ENCODE measurements at regions not wholly inside any gene's neighbourhood (a gene's known extent, or its start where the extent isn't known, plus 50 kb on each side); places are given as distances from the start of the nearest gene placed in this dataset.

GRCh38 chr6:164692772-164693510, 616.5 kb downstream of the C6orf118 start:
- no peak overlapping the region for H3K27ac ChIP-seq

DNA sequence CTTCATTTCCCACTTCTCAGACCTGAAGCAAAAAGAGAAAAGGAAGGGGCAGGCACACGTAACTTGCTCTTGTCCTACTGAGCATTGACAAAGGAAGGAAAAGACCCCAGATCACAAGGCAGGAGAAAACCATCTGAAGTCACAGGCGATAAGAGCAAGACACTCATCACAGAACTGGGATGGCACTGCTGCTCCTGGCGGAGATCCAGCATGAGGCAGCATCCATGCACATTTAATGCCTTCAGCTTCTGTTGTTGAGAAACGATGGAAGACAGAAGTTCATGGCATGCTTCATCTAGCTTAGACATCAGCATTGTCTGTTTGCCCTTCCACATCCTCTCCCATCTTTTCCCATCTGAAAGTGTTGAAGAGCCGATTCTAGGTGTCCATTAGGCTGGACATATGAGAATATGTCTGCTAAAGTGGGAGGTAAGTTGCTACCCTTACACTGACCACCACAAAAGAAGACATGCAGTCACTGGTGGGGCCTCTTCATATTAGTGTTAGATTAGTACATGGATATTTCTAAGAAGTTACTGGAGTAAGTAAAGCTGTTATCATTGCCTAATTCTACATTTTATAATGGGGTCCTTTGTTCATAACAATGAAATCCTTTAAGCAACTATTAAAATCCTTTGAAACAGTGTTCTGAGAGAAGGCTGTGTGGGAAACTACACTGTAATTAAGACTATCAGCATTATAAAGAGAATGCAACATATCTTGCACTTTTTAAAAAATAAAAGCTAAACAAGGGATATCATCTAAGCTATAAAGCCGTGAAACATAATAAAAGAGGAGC, 618.5 kb downstream of the C6orf118 start:
- no peak overlapping the region for H3K27ac ChIP-seq
- TF ChIP-seq, protein P1, sequence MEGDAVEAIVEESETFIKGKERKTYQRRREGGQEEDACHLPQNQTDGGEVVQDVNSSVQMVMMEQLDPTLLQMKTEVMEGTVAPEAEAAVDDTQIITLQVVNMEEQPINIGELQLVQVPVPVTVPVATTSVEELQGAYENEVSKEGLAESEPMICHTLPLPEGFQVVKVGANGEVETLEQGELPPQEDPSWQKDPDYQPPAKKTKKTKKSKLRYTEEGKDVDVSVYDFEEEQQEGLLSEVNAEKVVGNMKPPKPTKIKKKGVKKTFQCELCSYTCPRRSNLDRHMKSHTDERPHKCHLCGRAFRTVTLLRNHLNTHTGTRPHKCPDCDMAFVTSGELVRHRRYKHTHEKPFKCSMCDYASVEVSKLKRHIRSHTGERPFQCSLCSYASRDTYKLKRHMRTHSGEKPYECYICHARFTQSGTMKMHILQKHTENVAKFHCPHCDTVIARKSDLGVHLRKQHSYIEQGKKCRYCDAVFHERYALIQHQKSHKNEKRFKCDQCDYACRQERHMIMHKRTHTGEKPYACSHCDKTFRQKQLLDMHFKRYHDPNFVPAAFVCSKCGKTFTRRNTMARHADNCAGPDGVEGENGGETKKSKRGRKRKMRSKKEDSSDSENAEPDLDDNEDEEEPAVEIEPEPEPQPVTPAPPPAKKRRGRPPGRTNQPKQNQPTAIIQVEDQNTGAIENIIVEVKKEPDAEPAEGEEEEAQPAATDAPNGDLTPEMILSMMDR (conservative IDR thresholded peaks at IDR 0.05): no peak

More at GRCh38 chr6:164692772-164693510, 616.5 kb downstream of the C6orf118 start:
- TF ChIP-seq, protein P1 (conservative IDR thresholded peaks at IDR 0.05): no peak

DNA sequence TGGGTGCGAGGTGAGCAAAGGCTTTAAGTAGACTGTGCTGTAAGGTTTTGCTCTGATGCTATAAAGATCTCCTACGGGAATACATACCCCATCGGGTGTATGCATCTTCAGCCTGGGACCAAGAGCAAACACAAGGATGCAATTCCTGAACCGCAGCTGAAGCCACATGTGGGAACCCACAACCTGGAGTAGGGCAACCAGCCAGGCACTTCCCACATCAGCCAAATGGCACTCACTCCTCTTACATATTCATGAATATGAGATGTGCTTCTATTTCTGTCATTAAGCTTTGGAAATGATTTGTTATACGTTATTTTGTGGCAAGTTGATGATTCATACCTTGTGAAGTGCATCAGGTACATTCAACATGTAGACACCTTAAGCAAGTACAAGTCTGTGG, 619.2 kb downstream of the C6orf118 start:
- no peak overlapping the region for H3K27ac ChIP-seq
- TF ChIP-seq, protein P1 (conservative IDR thresholded peaks at IDR 0.05): no peak

DNA sequence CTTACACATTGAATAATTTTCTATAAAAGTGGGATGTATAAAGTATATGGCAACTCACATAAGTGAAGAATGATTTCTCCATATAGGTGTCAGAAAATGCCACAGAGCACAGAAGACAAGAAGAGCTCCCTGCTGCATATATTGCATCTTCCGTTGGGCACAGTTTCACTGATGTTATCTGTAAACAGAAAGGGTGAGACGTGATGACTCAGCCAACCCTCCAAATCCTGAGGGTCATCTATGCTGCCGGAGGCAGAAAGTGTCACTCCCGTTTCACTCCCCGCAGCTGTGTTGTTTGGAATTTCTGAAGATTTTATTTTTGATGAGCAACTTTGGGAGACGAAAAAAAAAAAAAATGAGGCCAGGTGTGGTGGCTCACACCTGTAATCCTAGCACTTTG, 644.1 kb downstream of the C6orf118 start:
- no peak overlapping the region for H3K27ac ChIP-seq
- TF ChIP-seq, protein P1 (conservative IDR thresholded peaks at IDR 0.05): no peak

- no peak overlapping the region for H3K27ac ChIP-seq
- TF ChIP-seq, protein P1 (conservative IDR thresholded peaks at IDR 0.05): no peak
These were observed 645.8 kb downstream of the C6orf118 start for GRCh38 chr6:164663634-164664033.

DNA sequence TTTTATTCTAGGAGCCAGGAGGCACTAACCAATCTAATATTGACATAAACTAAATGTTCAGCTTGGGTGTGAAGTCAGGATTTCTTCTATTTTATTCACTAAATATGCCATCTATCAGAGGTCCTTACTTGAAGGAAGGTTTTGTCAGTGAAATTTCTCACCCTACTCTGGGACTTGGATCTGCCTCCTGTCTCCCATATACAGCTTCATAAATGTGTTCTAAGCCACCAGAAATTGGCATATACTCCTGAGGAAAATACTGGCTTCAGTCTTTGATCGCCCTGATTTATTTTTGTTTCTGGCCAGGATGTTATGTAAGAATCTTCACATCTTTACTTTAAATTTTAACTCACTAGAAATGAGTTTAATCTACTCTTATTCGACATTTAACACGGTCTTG, 647.7 kb downstream of the C6orf118 start:
- H3K27ac ChIP-seq: no peak overlapping the region
- TF ChIP-seq, protein P1 (conservative IDR thresholded peaks at IDR 0.05): no peak

DNA sequence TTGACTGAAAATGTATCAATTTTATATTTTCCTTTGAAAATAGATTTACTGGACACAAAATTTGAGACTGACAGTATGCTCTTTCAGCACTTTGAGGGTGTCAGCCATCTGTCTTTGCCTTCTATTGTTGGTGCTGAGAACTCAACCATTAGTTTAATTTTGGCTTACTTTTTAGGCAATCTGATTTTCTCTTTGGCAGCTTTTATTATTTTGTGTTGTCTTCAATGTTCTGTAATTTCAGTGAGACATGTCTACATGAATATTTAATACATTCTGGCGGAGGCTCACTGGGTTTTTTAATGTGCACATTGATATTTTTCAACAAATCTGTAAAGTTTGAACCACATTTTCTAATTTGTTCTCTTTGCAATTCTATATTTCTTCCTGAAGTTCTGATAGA, 648.6 kb downstream of the C6orf118 start:
- TF ChIP-seq, protein P1 (conservative IDR thresholded peaks at IDR 0.05): no peak
- no peak overlapping the region for H3K27ac ChIP-seq
